ENCODE measurements at regions not wholly inside any gene's neighbourhood (a gene's known extent, or its start where the extent isn't known, plus 50 kb on each side); places are given as distances from the start of the nearest gene placed in this dataset.
A peak's percentile ranks its signal among the peaks of the same experiment; 100 is the strongest.

DNA sequence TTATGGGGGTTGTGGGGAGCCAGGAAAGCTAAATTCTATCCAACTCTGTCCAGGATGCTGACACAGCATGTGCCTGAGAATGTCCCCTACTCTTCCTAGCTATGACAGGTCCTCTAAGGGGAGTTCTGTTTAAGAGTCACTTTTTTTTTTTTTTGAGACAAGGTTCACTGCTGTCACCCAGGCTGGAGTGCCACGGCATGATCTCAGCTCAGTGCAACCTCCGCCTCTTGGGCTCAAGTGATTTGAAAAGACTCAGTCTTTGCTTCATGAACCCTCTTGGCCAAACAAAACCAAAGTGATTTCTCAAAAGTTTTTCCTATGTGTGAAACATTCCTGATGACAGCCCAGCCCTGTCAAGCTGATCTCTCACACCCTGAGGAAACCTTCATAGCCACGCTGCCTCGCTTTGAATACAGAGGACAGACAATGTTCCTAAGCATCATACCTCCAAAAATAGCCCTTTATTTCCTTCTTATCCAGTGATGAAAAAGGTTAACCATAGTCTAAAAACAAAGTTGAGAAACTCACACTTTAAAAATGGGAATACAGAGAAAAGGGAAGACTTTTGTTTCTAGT is 105.5 kb upstream of the PROK2 start:
- WGBS, 2 experiments (ENCODE audit: insufficient coverage in 1 of 2, insufficient read length in 1 of 2) = 91 to 92% methylated on average over 2 to 4 of the region's 4 CpGs
- TF ChIP-seq, protein P1, sequence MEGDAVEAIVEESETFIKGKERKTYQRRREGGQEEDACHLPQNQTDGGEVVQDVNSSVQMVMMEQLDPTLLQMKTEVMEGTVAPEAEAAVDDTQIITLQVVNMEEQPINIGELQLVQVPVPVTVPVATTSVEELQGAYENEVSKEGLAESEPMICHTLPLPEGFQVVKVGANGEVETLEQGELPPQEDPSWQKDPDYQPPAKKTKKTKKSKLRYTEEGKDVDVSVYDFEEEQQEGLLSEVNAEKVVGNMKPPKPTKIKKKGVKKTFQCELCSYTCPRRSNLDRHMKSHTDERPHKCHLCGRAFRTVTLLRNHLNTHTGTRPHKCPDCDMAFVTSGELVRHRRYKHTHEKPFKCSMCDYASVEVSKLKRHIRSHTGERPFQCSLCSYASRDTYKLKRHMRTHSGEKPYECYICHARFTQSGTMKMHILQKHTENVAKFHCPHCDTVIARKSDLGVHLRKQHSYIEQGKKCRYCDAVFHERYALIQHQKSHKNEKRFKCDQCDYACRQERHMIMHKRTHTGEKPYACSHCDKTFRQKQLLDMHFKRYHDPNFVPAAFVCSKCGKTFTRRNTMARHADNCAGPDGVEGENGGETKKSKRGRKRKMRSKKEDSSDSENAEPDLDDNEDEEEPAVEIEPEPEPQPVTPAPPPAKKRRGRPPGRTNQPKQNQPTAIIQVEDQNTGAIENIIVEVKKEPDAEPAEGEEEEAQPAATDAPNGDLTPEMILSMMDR (conservative IDR thresholded peaks at IDR 0.05) = no peak
- no peak overlapping the region for H3K27ac Mint-ChIP-seq
- Histone ChIP-seq H3K9me3 (ENCODE audit: control insufficient read depth, low read length) (no peaks in the 10 kb centered on the region), H3K9ac (ENCODE audit: extremely low read depth, low read length, poor library complexity, severe bottlenecking) (no peak overlapping the region), H3K4me1 (ENCODE audit: control insufficient read depth, insufficient read depth, low read length) (no peaks in the 10 kb centered on the region), H3K27me3 (ENCODE audit: control insufficient read depth, insufficient read depth, low read length, poor library complexity, severe bottlenecking) (peaks cover 20% of the 10 kb centered on the region), H3K27ac (ENCODE audit: low read depth, low read length) (no peak overlapping the region), H3K36me3 (ENCODE audit: control insufficient read depth, insufficient read depth, low read length) (no peaks in the 10 kb centered on the region), H3K4me3 (ENCODE audit: low read length) (no peak overlapping the region)
- H3K4me1 Mint-ChIP-seq = peaks cover 16% of the 10 kb centered on the region
- H3K9me3 Mint-ChIP-seq = no peaks in the 10 kb centered on the region
- no peaks in the 10 kb centered on the region for H3K36me3 Mint-ChIP-seq (ENCODE audit: low read depth)
- H3K27me3 Mint-ChIP-seq (ENCODE audit: insufficient read depth) = peaks cover 21% of the 10 kb centered on the region
- DNase-seq = no peak
- H3K4me3 Mint-ChIP-seq = no peak overlapping the region

DNA sequence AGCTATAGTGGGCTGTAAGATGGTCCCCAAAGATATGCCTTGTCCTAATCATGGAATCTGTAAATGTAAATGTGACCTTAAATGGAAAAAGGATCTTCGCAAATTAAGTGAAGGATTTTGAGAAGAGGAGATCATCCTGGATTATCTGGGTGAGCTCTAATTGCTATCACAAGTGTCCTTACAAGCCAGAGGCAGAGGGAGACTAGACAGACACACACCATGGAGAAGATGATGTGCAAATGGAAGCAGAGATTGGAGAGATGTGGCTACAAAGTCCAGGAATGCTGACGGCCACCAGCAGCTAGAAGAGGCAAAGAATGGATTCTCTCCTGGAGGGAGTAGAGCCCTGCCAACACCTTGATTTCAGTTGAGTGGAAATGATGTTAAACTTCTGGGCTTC is 102.3 kb upstream of the PROK2 start:
- no peaks in the 10 kb centered on the region for H3K36me3 Mint-ChIP-seq (ENCODE audit: low read depth)
- H3K4me1 Mint-ChIP-seq = peaks cover 9% of the 10 kb centered on the region
- no peaks in the 10 kb centered on the region for H3K9me3 ChIP-seq (ENCODE audit: control insufficient read depth, low read length)
- WGBS, 2 experiments (ENCODE audit: insufficient coverage in 1 of 2, insufficient read length in 1 of 2) = 93 to 95% methylated on average over 2 of the region's 2 CpGs
- H3K4me3 ChIP-seq (ENCODE audit: low read length) = no peak overlapping the region
- H3K9ac ChIP-seq (ENCODE audit: extremely low read depth, low read length, poor library complexity, severe bottlenecking) = no peak overlapping the region
- no peaks in the 10 kb centered on the region for H3K36me3 ChIP-seq (ENCODE audit: control insufficient read depth, insufficient read depth, low read length)
- H3K27me3 ChIP-seq (ENCODE audit: control insufficient read depth, insufficient read depth, low read length, poor library complexity, severe bottlenecking) = peaks cover 20% of the 10 kb centered on the region
- H3K27ac Mint-ChIP-seq = no peak overlapping the region
- no peaks in the 10 kb centered on the region for H3K9me3 Mint-ChIP-seq
- DNase-seq = no peak
- no peaks in the 10 kb centered on the region for H3K4me1 ChIP-seq (ENCODE audit: control insufficient read depth, insufficient read depth, low read length)
- H3K27me3 Mint-ChIP-seq (ENCODE audit: insufficient read depth) = peaks cover 21% of the 10 kb centered on the region
- H3K27ac ChIP-seq (ENCODE audit: low read depth, low read length) = no peak overlapping the region
- TF ChIP-seq, protein P1 (conservative IDR thresholded peaks at IDR 0.05) = no peak
- H3K4me3 Mint-ChIP-seq = no peak overlapping the region

DNA sequence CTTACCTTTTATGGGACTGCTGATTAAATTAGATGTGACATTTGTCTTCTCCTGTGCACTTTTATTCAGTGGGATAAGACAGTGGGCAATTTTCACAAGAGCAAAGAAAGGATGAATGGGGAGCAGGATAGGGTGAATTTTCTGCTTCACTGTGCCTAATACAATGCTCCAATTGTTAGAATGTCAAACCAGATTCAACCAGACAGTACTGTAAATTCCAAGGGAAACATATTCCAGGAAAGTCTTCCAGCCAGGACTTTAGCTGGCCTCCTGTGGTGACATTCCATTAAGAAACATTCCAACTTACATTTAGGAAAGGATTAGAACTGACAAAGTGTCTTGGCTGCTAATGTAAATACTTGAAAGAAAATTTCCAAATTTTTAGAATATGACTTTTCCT is 100.1 kb upstream of the PROK2 start:
- TF ChIP-seq, protein P1 (conservative IDR thresholded peaks at IDR 0.05) = no peak
- H3K36me3 Mint-ChIP-seq (ENCODE audit: low read depth) = no peaks in the 10 kb centered on the region
- DNase-seq = peak; percentile 41
- H3K4me1 ChIP-seq (ENCODE audit: control insufficient read depth, insufficient read depth, low read length) = no peaks in the 10 kb centered on the region
- no peaks in the 10 kb centered on the region for H3K9me3 Mint-ChIP-seq
- peak overlapping the region; percentile 47 for H3K27ac ChIP-seq (ENCODE audit: low read depth, low read length)
- H3K27me3 Mint-ChIP-seq (ENCODE audit: insufficient read depth) = peaks cover 28% of the 10 kb centered on the region
- H3K4me3 Mint-ChIP-seq = no peak overlapping the region
- H3K9ac ChIP-seq (ENCODE audit: extremely low read depth, low read length, poor library complexity, severe bottlenecking) = no peak overlapping the region
- no peaks in the 10 kb centered on the region for H3K9me3 ChIP-seq (ENCODE audit: control insufficient read depth, low read length)
- no peak overlapping the region for H3K4me3 ChIP-seq (ENCODE audit: low read length)
- peaks cover 20% of the 10 kb centered on the region for H3K27me3 ChIP-seq (ENCODE audit: control insufficient read depth, insufficient read depth, low read length, poor library complexity, severe bottlenecking)
- H3K36me3 ChIP-seq (ENCODE audit: control insufficient read depth, insufficient read depth, low read length) = no peaks in the 10 kb centered on the region
- peaks cover 9% of the 10 kb centered on the region for H3K4me1 Mint-ChIP-seq
- no peak overlapping the region for H3K27ac Mint-ChIP-seq
